AG09319 (cell line): ENCODE measurements at regions not wholly inside any gene's neighbourhood (a gene's known extent, or its start where the extent isn't known, plus 50 kb on each side); places are given as distances from the start of the nearest gene placed in this dataset.

Experiments used
- DNase-seq: peaks from one replicate; pipeline ENCODE4 v3.0.0-alpha.2; 2010; ENCODE audit warnings: low read depth; ENCODE audit errors: extremely low read depth
- TF ChIP-seq, protein P1 (sequence below): IDR thresholded peaks from 2 replicates; pipeline ENCODE4 v1.5.1; 2011; ENCODE audit warnings: low read depth, mild to moderate bottlenecking, inconsistent platforms, low read length, moderate library complexity

- TF ChIP-seq, protein P1, sequence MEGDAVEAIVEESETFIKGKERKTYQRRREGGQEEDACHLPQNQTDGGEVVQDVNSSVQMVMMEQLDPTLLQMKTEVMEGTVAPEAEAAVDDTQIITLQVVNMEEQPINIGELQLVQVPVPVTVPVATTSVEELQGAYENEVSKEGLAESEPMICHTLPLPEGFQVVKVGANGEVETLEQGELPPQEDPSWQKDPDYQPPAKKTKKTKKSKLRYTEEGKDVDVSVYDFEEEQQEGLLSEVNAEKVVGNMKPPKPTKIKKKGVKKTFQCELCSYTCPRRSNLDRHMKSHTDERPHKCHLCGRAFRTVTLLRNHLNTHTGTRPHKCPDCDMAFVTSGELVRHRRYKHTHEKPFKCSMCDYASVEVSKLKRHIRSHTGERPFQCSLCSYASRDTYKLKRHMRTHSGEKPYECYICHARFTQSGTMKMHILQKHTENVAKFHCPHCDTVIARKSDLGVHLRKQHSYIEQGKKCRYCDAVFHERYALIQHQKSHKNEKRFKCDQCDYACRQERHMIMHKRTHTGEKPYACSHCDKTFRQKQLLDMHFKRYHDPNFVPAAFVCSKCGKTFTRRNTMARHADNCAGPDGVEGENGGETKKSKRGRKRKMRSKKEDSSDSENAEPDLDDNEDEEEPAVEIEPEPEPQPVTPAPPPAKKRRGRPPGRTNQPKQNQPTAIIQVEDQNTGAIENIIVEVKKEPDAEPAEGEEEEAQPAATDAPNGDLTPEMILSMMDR, result no peak
- no peak for DNase-seq
These were observed 435.4 kb downstream of the WDR72 start for GRCh38 chr15:53324061-53324460.

GRCh38 chr15:53323191-53323590 is 436.3 kb downstream of the WDR72 start:
- DNase-seq, result no peak
- TF ChIP-seq, protein P1, result no peak

DNA sequence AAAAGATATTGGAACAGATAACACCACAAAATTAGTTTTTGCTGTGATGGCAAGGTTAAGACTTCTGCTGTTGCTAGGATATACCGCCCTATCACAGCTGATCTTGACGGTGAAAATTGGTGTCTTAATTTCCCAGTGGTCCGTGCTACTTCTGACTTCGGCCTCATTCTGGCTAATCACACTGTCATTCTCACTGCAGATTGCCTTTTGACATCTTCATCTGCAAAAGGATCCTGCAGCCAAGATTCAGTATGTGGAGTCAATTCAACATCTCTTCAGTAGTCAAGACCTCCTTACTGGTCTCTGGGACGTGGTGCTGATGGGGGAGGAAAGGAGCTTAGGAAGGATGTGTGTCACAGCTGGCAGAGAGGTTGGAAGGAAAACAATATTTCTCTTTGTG is 438.6 kb downstream of the WDR72 start:
- DNase-seq, result no peak
- TF ChIP-seq, protein P1, result no peak

GRCh38 chr15:53312707-53313106 is 446.8 kb downstream of the WDR72 start:
- no peak for DNase-seq
- TF ChIP-seq, protein P1, result no peak

GRCh38 chr15:53310709-53311108 is 448.8 kb downstream of the WDR72 start:
- TF ChIP-seq, protein P1, result no peak
- DNase-seq, result no peak

DNA sequence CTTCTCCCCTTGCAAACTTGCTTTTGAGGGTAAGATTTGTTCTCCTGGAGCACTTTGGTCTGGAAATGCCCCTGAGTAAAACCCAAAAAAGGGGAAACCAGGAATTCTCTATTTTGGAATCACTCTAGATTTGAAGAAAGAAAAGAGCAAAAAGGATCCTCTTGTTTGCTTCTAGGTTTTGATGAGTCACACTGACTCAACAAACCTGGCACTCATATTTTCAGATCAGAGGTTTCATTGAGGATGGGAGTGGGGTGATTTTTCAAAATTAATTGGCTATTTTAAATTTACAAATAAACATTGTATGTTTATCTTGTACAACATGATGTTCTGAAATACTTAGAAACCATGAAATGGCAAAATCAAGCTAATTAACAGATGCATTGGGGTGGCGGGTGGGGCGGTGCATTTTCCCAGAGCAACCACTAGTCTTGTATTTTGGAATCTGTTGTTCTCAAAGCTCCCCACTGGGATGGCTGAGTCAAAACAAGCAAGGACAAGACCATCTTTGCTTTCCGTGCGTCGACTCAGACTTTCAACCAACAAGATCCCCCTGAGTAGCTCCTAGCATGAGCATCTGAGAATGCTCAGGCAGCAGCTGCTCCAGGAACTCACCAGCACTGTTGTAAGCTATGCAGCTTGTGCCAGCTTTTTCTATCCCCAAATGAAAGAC is 451.4 kb downstream of the WDR72 start:
- DNase-seq, result no peak
- TF ChIP-seq, protein P1, result no peak

DNA sequence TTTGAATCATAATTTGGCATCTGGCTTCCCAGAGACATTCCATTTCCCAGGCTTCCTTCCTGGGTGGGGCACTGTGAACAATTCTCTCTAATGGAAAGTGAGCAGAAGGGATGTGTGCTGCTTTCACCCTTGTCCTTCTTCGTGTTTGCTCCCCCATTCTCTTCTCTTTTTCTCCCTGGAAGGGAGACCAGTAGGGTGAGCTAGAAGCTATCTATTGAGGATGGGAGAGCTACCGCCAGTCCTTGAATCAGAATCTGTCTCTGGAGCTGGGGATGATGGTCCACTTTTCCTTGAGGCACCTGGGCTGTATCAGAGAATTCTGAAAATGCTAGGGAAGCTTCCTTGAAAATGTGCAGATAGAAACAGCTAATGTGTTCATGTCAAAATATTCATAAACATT is 453.9 kb downstream of the WDR72 start:
- TF ChIP-seq, protein P1, result no peak
- DNase-seq, result no peak
